ENCODE measurements at regions not wholly inside any gene's neighbourhood (a gene's known extent, or its start where the extent isn't known, plus 50 kb on each side); places are given as distances from the start of the nearest gene placed in this dataset.

DNA sequence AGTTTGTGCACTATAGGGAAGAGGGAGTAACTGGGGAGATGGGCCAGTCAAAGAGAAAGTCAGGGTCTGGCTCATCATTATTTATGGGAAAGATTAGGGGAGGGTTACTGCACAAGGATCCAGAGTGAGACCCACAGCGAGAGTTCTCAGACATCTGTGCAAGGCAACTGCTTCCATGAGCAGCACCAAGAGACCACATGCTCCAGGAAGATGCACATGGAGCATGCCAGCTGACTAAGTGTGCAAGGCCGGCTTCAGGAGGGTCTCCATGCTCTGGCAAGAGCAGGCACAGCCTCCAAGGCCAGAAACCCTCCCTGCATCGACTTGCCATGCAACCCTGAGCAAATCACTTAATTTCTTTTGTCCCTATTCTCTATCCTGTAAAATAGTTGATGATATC is 616.9 kb downstream of the CSNK1G3 start:
- 100% methylated on average over 1 of the region's 3 CpGs for WGBS (ENCODE audit: insufficient coverage)
- Histone ChIP-seq H3K27ac (ENCODE audit: low read length) (no peak overlapping the region), H3K36me3 (ENCODE audit: control insufficient read depth, insufficient read depth, low read length) (no peaks in the 10 kb centered on the region), H3K4me1 (ENCODE audit: control insufficient read depth, insufficient read depth, low read length) (peaks cover 16% of the 10 kb centered on the region), H3K9me3 (replicated peaks; ENCODE audit: control insufficient read depth, low read depth, low read length) (no peaks in the 10 kb centered on the region), H3K4me3 (ENCODE audit: low read length) (no peak overlapping the region), H3K27me3 (ENCODE audit: control insufficient read depth, insufficient read depth, low read length) (no peaks in the 10 kb centered on the region)
- DNase-seq, result no peak

DNA sequence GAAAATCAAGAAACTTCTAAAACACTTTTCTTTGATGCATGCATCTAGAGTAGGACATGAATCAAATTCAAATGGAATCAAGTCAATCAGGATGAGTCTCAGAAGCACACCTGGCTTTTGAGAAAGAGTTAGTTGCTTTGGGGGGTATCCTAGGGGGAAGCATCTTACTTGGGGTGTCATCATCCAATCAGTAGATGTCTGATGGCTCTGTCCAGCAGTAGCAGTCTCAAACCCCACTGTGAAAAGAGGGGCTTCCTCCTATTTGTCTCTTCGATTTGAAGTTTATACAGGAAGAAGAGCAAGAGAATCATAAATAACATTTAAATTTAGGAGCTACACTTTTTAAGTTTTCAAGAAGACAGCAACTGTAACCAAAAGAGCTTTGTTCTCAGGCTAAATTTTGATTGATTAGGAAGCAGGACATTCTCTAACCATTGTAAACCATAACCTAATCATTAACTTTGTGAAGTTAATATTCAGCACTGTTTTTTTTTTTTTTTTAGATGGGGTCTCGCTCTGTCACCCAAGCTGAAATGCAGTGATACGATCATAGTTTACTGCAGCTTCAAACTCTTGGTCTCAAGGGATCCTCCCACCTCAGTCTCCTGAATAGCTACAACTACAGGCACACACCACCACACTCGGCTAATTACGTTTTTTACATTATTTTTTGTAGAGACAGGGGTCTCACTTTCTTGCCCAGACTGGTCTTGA is 614.7 kb downstream of the CSNK1G3 start:
- no peaks in the 10 kb centered on the region for H3K27me3 ChIP-seq (ENCODE audit: control insufficient read depth, insufficient read depth, low read length)
- WGBS (ENCODE audit: insufficient coverage), result 67% methylated on average over 1 of the region's 5 CpGs
- no peaks in the 10 kb centered on the region for H3K36me3 ChIP-seq (ENCODE audit: control insufficient read depth, insufficient read depth, low read length)
- DNase-seq, result no peak
- H3K4me3 ChIP-seq (ENCODE audit: low read length), result no peak overlapping the region
- peaks cover 16% of the 10 kb centered on the region for H3K4me1 ChIP-seq (ENCODE audit: control insufficient read depth, insufficient read depth, low read length)
- H3K9me3 ChIP-seq (replicated peaks; ENCODE audit: control insufficient read depth, low read depth, low read length), result no peaks in the 10 kb centered on the region
- no peak overlapping the region for H3K27ac ChIP-seq (ENCODE audit: low read length)

DNA sequence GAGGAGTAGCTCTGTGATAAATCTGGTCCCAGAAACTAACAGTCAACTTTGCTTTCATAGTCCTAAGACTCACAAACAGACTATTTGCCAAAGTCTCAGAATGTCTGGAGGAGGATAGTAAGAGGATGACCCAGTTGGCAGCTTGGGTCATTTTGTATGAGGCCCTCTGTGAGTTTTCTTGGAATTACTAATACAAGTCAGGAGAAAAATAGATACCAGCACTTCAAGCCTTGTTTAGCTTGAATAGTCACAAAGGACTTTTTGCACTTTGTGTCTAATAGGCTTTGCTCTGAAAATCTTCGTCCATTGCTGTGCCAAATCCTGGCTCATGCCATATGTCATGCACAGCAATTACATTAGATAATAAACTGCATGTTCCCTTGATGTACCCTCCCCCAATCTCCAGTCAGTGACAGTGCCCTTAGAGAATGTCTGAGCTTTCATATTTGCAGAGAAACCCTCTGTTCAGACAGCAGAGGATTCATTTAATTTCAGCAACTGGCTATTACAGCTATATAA is 612.8 kb downstream of the CSNK1G3 start:
- whole genome bisulfite sequencing (ENCODE audit: insufficient coverage), result 33% methylated on average over 1 of the region's 1 CpG
- H3K27me3 ChIP-seq (ENCODE audit: control insufficient read depth, insufficient read depth, low read length), result no peaks in the 10 kb centered on the region
- peak; percentile 81 for DNase-seq

GRCh38 chr5:124121198-124121597 is 609.2 kb downstream of the CSNK1G3 start:
- DNase-seq, result no peak
- Histone ChIP-seq H3K4me1 (ENCODE audit: control insufficient read depth, insufficient read depth, low read length) (peaks cover 5% of the 10 kb centered on the region), H3K36me3 (ENCODE audit: control insufficient read depth, insufficient read depth, low read length) (no peaks in the 10 kb centered on the region), H3K4me3 (ENCODE audit: low read length) (no peak overlapping the region), H3K9me3 (replicated peaks; ENCODE audit: control insufficient read depth, low read depth, low read length) (no peaks in the 10 kb centered on the region), H3K27ac (ENCODE audit: low read length) (no peak overlapping the region), H3K27me3 (ENCODE audit: control insufficient read depth, insufficient read depth, low read length) (no peaks in the 10 kb centered on the region)
- whole genome bisulfite sequencing (ENCODE audit: insufficient coverage), result 100% methylated on average over 1 of the region's 2 CpGs

More for the DNA sequence above, 612.8 kb downstream of the CSNK1G3 start:
- H3K36me3 ChIP-seq (ENCODE audit: control insufficient read depth, insufficient read depth, low read length), result no peaks in the 10 kb centered on the region
- H3K4me3 ChIP-seq (ENCODE audit: low read length), result no peak overlapping the region
- no peaks in the 10 kb centered on the region for H3K9me3 ChIP-seq (replicated peaks; ENCODE audit: control insufficient read depth, low read depth, low read length)
- peaks cover 16% of the 10 kb centered on the region for H3K4me1 ChIP-seq (ENCODE audit: control insufficient read depth, insufficient read depth, low read length)
- H3K27ac ChIP-seq (ENCODE audit: low read length), result no peak overlapping the region

- H3K4me3 ChIP-seq (ENCODE audit: low read length), result no peak overlapping the region
- no peaks in the 10 kb centered on the region for H3K27me3 ChIP-seq (ENCODE audit: control insufficient read depth, insufficient read depth, low read length)
- H3K9me3 ChIP-seq (replicated peaks; ENCODE audit: control insufficient read depth, low read depth, low read length), result no peaks in the 10 kb centered on the region
- H3K27ac ChIP-seq (ENCODE audit: low read length), result no peak overlapping the region
- no peaks in the 10 kb centered on the region for H3K4me1 ChIP-seq (ENCODE audit: control insufficient read depth, insufficient read depth, low read length)
- no peak for DNase-seq
- no peaks in the 10 kb centered on the region for H3K36me3 ChIP-seq (ENCODE audit: control insufficient read depth, insufficient read depth, low read length)
Measured at GRCh38 chr5:124114911-124115310, 602.9 kb downstream of the CSNK1G3 start.

DNA sequence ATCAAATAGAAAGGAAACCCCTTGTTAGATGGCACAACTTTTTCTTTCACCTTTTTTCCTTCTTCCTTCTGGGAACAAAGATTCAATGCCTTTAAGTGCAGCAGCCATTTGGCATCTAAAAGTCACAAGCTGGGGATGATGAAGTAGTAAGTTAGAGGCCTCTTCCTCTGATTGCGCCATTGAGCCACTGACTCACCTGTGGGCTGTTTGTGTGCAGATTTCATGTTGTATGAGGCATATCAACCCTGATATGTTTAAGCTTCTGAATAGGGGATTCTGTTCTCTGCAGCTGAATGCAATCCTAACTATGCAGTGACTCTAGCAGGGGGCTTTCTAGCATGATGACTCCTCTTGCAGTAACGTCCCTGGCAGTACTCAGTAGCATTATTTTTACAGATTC is 599.9 kb downstream of the CSNK1G3 start:
- H3K36me3 ChIP-seq (ENCODE audit: control insufficient read depth, insufficient read depth, low read length), result no peaks in the 10 kb centered on the region
- DNase-seq, result no peak
- no peak overlapping the region for H3K4me3 ChIP-seq (ENCODE audit: low read length)
- H3K27ac ChIP-seq (ENCODE audit: low read length), result no peak overlapping the region
- no peaks in the 10 kb centered on the region for H3K4me1 ChIP-seq (ENCODE audit: control insufficient read depth, insufficient read depth, low read length)
- no peaks in the 10 kb centered on the region for H3K27me3 ChIP-seq (ENCODE audit: control insufficient read depth, insufficient read depth, low read length)
- WGBS (ENCODE audit: insufficient coverage), result no CpG with 5 or more reads among the region's 2 CpGs
- H3K9me3 ChIP-seq (replicated peaks; ENCODE audit: control insufficient read depth, low read depth, low read length), result no peaks in the 10 kb centered on the region

DNA sequence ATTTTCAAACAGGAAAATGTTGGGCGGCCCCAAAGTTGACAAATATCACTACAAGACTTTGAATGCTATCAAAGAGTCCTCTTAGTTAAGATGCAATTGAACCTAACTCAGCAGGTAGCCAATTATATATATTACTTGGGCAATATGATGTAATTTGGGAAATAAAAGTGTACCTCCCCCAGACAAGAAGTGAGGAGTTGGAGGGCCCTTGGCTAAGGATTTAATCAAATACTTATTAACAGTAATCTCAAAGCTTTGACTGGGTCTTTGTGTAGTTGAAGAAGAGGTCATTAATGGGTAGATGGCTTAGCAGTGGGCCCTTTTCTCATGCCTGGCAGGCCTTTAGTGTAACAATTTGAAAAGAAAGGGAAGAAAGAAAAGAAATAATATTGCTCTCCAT is 599.0 kb downstream of the CSNK1G3 start:
- Histone ChIP-seq H3K4me1 (ENCODE audit: control insufficient read depth, insufficient read depth, low read length) (no peaks in the 10 kb centered on the region), H3K27ac (ENCODE audit: low read length) (no peak overlapping the region), H3K9me3 (replicated peaks; ENCODE audit: control insufficient read depth, low read depth, low read length) (no peaks in the 10 kb centered on the region), H3K36me3 (ENCODE audit: control insufficient read depth, insufficient read depth, low read length) (no peaks in the 10 kb centered on the region), H3K4me3 (ENCODE audit: low read length) (no peak overlapping the region), H3K27me3 (ENCODE audit: control insufficient read depth, insufficient read depth, low read length) (no peaks in the 10 kb centered on the region)
- WGBS (ENCODE audit: insufficient coverage), result no CpG with 5 or more reads among the region's 1 CpG
- DNase-seq, result no peak

DNA sequence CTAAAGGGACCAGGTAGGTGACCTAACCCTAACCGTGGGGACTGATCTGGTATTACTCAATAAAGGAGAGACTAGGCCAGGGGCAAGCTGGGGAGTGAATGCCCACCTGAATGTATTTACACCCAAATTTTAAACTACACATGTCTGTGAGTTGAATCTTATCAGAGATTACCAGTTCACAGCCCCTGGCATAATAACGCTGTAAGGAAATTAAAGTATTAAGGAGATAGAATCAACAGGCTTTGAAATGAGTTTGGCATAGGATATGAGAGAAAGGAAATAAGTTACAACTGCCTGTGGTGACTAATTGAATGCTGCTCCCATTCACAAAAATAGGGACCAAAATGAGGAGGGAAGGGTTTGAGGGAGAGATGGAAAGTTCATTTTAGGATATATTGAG is 593.3 kb downstream of the CSNK1G3 start:
- no peaks in the 10 kb centered on the region for H3K36me3 ChIP-seq (ENCODE audit: control insufficient read depth, insufficient read depth, low read length)
- no peaks in the 10 kb centered on the region for H3K4me1 ChIP-seq (ENCODE audit: control insufficient read depth, insufficient read depth, low read length)
- WGBS (ENCODE audit: insufficient coverage), result no CpG with 5 or more reads among the region's 2 CpGs
- H3K9me3 ChIP-seq (replicated peaks; ENCODE audit: control insufficient read depth, low read depth, low read length), result no peaks in the 10 kb centered on the region
- H3K27me3 ChIP-seq (ENCODE audit: control insufficient read depth, insufficient read depth, low read length), result no peaks in the 10 kb centered on the region
- no peak for DNase-seq
- no peak overlapping the region for H3K27ac ChIP-seq (ENCODE audit: low read length)
- no peak overlapping the region for H3K4me3 ChIP-seq (ENCODE audit: low read length)

GRCh38 chr5:124104821-124105220 is 592.8 kb downstream of the CSNK1G3 start:
- DNase-seq, result peak; percentile 90
- no peaks in the 10 kb centered on the region for H3K27me3 ChIP-seq (ENCODE audit: control insufficient read depth, insufficient read depth, low read length)
- WGBS (ENCODE audit: insufficient coverage), result 0% methylated on average over 1 of the region's 1 CpG
- no peak overlapping the region for H3K4me3 ChIP-seq (ENCODE audit: low read length)
- no peaks in the 10 kb centered on the region for H3K36me3 ChIP-seq (ENCODE audit: control insufficient read depth, insufficient read depth, low read length)
- no peaks in the 10 kb centered on the region for H3K9me3 ChIP-seq (replicated peaks; ENCODE audit: control insufficient read depth, low read depth, low read length)
- H3K4me1 ChIP-seq (ENCODE audit: control insufficient read depth, insufficient read depth, low read length), result no peaks in the 10 kb centered on the region
- no peak overlapping the region for H3K27ac ChIP-seq (ENCODE audit: low read length)

GRCh38 chr5:124104344-124104743 is 592.4 kb downstream of the CSNK1G3 start:
- Histone ChIP-seq H3K9me3 (replicated peaks; ENCODE audit: control insufficient read depth, low read depth, low read length) (no peaks in the 10 kb centered on the region), H3K4me1 (ENCODE audit: control insufficient read depth, insufficient read depth, low read length) (no peaks in the 10 kb centered on the region), H3K27ac (ENCODE audit: low read length) (no peak overlapping the region), H3K27me3 (ENCODE audit: control insufficient read depth, insufficient read depth, low read length) (no peaks in the 10 kb centered on the region), H3K36me3 (ENCODE audit: control insufficient read depth, insufficient read depth, low read length) (no peaks in the 10 kb centered on the region), H3K4me3 (ENCODE audit: low read length) (no peak overlapping the region)
- DNase-seq, result no peak
- WGBS (ENCODE audit: insufficient coverage), result 72% methylated on average over 2 of the region's 3 CpGs

GRCh38 chr5:124103671-124104070 is 591.7 kb downstream of the CSNK1G3 start:
- Histone ChIP-seq H3K27me3 (ENCODE audit: control insufficient read depth, insufficient read depth, low read length) (no peaks in the 10 kb centered on the region), H3K9me3 (replicated peaks; ENCODE audit: control insufficient read depth, low read depth, low read length) (no peaks in the 10 kb centered on the region), H3K27ac (ENCODE audit: low read length) (no peak overlapping the region), H3K36me3 (ENCODE audit: control insufficient read depth, insufficient read depth, low read length) (no peaks in the 10 kb centered on the region), H3K4me1 (ENCODE audit: control insufficient read depth, insufficient read depth, low read length) (no peaks in the 10 kb centered on the region), H3K4me3 (ENCODE audit: low read length) (no peak overlapping the region)
- no CpG with 5 or more reads among the region's 1 CpG for WGBS (ENCODE audit: insufficient coverage)
- DNase-seq, result no peak

Data from muscle of leg (tissue), 3 donors.